ENCODE measurements at regions not wholly inside any gene's neighbourhood (a gene's known extent, or its start where the extent isn't known, plus 50 kb on each side); places are given as distances from the start of the nearest gene placed in this dataset.

DNA sequence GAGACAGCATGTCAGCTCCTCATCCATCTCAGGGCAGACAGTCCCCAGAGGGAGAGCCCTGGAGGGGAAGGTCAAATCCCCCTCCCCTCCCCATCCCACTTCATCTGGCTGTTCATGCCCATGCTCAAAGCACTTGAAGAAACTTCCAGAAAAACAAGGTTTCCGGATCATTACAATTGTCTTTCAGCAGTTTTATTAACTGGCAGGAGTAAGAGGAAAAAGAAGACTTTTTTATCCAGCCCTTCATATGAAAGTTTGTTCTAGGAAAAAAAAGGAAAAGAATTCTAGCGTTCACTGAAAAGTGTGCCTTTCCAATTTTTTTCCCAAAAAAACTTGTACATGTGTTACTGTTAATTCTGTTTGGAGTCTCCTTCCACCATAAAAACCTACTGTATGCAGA, 145.7 kb upstream of the TIAM1 start:
- in situ Hi-C loops (cut with HindIII; ENCODE audit: low pct_unique_long_range_greater_than_20kb, low sequenced_read_pairs) = no loop called here

DNA sequence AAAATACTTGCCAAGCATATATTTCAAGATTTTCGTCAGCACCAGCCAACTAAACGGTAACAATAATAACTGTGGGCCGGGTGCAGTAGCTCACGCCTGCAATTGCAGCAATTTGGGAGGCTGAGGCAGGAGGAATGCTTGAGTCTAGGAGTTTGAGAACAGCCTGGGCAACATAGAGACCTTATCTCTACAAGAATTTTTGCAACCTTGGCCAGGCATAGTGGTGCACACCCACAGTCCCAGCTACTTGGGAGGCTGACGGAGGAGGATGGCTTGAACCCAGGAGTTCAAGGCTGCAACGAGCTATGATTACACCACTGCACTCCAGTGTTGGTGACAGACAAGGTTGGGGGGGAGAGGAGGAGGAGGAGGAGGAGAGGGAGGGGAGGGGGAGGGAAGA, 145.0 kb upstream of the TIAM1 start:
- intact Hi-C loops (cut with micrococcal nuclease; ENCODE audit: unreplicated experiment) = no loop called here
- ATAC-seq (no peak), DNase-seq (ENCODE audit: low read depth, low spot score) (no peak)
- H3K27me3 ChIP-seq (ENCODE audit: control insufficient read depth, insufficient read depth, low read length) = no peaks in the 10 kb centered on the region
- CTCF ChIA-PET = no interaction called here
- no peak overlapping the region for H3K4me3 ChIP-seq (ENCODE audit: low read depth in 2 of 2, low read length in 2 of 2)
- in situ Hi-C loops (cut with HindIII; ENCODE audit: low pct_unique_long_range_greater_than_20kb, low sequenced_read_pairs) = no loop called here
- BruUV-seq (replicated peaks) = no TSS peak
- no peaks in the 10 kb centered on the region for H3K4me1 ChIP-seq (ENCODE audit: control insufficient read depth, insufficient read depth, low read length)
- POLR2A ChIA-PET = no interaction called here
- no peaks in the 10 kb centered on the region for H3K36me3 ChIP-seq (ENCODE audit: control insufficient read depth, insufficient read depth, low read length)
- H3K9me3 ChIP-seq (ENCODE audit: control insufficient read depth, insufficient read depth, low read depth, low read length) = no peaks in the 10 kb centered on the region
- no peak overlapping the region for H3K27ac ChIP-seq (ENCODE audit: low read length)
- TF ChIP-seq POLR2AphosphoS5 (IDR thresholded peaks at IDR 0.05; ENCODE audit: low read depth, low read length) = no peak
- TF ChIP-seq, protein P1, sequence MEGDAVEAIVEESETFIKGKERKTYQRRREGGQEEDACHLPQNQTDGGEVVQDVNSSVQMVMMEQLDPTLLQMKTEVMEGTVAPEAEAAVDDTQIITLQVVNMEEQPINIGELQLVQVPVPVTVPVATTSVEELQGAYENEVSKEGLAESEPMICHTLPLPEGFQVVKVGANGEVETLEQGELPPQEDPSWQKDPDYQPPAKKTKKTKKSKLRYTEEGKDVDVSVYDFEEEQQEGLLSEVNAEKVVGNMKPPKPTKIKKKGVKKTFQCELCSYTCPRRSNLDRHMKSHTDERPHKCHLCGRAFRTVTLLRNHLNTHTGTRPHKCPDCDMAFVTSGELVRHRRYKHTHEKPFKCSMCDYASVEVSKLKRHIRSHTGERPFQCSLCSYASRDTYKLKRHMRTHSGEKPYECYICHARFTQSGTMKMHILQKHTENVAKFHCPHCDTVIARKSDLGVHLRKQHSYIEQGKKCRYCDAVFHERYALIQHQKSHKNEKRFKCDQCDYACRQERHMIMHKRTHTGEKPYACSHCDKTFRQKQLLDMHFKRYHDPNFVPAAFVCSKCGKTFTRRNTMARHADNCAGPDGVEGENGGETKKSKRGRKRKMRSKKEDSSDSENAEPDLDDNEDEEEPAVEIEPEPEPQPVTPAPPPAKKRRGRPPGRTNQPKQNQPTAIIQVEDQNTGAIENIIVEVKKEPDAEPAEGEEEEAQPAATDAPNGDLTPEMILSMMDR (IDR thresholded peaks at IDR 0.05) = no peak
- no peak for TF ChIP-seq TCF7L2 (IDR thresholded peaks at IDR 0.05; ENCODE audit: low read depth, low read length)
- no peak for TF ChIP-seq SIN3A (IDR thresholded peaks at IDR 0.05; ENCODE audit: borderline replicate concordance, insufficient read depth, low read depth, low read length)
- TF ChIP-seq, protein P2, sequence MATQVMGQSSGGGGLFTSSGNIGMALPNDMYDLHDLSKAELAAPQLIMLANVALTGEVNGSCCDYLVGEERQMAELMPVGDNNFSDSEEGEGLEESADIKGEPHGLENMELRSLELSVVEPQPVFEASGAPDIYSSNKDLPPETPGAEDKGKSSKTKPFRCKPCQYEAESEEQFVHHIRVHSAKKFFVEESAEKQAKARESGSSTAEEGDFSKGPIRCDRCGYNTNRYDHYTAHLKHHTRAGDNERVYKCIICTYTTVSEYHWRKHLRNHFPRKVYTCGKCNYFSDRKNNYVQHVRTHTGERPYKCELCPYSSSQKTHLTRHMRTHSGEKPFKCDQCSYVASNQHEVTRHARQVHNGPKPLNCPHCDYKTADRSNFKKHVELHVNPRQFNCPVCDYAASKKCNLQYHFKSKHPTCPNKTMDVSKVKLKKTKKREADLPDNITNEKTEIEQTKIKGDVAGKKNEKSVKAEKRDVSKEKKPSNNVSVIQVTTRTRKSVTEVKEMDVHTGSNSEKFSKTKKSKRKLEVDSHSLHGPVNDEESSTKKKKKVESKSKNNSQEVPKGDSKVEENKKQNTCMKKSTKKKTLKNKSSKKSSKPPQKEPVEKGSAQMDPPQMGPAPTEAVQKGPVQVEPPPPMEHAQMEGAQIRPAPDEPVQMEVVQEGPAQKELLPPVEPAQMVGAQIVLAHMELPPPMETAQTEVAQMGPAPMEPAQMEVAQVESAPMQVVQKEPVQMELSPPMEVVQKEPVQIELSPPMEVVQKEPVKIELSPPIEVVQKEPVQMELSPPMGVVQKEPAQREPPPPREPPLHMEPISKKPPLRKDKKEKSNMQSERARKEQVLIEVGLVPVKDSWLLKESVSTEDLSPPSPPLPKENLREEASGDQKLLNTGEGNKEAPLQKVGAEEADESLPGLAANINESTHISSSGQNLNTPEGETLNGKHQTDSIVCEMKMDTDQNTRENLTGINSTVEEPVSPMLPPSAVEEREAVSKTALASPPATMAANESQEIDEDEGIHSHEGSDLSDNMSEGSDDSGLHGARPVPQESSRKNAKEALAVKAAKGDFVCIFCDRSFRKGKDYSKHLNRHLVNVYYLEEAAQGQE (IDR thresholded peaks at IDR 0.05; ENCODE audit: insufficient read depth in 1 of 2, low read depth in 2 of 2, low read length in 1 of 2) = no peak

More for the DNA sequence above, 145.7 kb upstream of the TIAM1 start:
- DNase-seq (ENCODE audit: low read depth, low spot score) (no peak), ATAC-seq (no peak)
- Histone ChIP-seq H3K36me3 (ENCODE audit: control insufficient read depth, insufficient read depth, low read length) (no peaks in the 10 kb centered on the region), H3K9me3 (ENCODE audit: control insufficient read depth, insufficient read depth, low read depth, low read length) (no peaks in the 10 kb centered on the region), H3K27me3 (ENCODE audit: control insufficient read depth, insufficient read depth, low read length) (no peaks in the 10 kb centered on the region), H3K4me3 (ENCODE audit: low read depth in 2 of 2, low read length in 2 of 2) (no peak overlapping the region), H3K27ac (ENCODE audit: low read length) (no peak overlapping the region), H3K4me1 (ENCODE audit: control insufficient read depth, insufficient read depth, low read length) (no peaks in the 10 kb centered on the region)
- POLR2A ChIA-PET = no interaction called here
- intact Hi-C loops (cut with micrococcal nuclease; ENCODE audit: unreplicated experiment) = no loop called here
- no TSS peak for BruUV-seq (replicated peaks)
- TF ChIP-seq SIN3A (IDR thresholded peaks at IDR 0.05; ENCODE audit: borderline replicate concordance, insufficient read depth, low read depth, low read length) = no peak
- TF ChIP-seq POLR2AphosphoS5 (IDR thresholded peaks at IDR 0.05; ENCODE audit: low read depth, low read length) = no peak
- TF ChIP-seq, protein P2 (IDR thresholded peaks at IDR 0.05; ENCODE audit: insufficient read depth in 1 of 2, low read depth in 2 of 2, low read length in 1 of 2) = no peak
- TF ChIP-seq TCF7L2 (IDR thresholded peaks at IDR 0.05; ENCODE audit: low read depth, low read length) = no peak
- TF ChIP-seq, protein P1 (IDR thresholded peaks at IDR 0.05) = no peak
- CTCF ChIA-PET = no interaction called here
